Fibroblast of lung (primary cell): ENCODE measurements at regions not wholly inside any gene's neighbourhood (a gene's known extent, or its start where the extent isn't known, plus 50 kb on each side); places are given as distances from the start of the nearest gene placed in this dataset.

Experiments used
- EZH2 ChIP-seq: IDR thresholded peaks from 2 replicates; pipeline ENCODE4 v1.5.1; 2012; ENCODE audit warnings: low read length, control low read depth, mild to moderate bottlenecking; ENCODE audit errors: missing control alignments
- TF ChIP-seq, protein P1 (sequence below), 2 donors: IDR thresholded peaks in 1 of 2; conservative IDR thresholded peaks in 1 of 2; 1 replicate in 1 of 2; 2 replicates in 1 of 2; pipeline ENCODE4 v1.5.1; 2011 to 2012; ENCODE audit warnings: low read length in 2 of 2, control low read depth in 1 of 2, inconsistent platforms in 1 of 2, low read depth in 1 of 2, mild to moderate bottlenecking in 1 of 2

DNA sequence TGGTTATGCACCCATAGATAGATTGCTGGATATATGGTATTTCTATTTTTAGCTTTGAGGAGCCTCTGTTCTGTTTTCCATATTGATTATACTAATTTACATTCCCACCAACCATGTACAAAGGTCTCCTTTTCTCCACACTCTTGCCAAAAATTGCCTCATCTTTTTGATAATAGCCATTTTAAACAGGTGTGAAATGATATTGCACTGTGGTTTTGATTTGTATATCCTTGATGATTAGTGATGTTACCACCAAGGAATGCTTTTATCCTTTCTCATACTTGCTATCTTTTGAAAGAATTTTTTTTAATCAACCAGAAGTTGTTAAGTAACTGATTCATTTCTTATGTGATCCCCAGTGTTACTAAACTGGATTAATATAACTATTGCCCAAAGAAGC lies 60.0 kb downstream of the BBS10 start:
- no peak for TF ChIP-seq EZH2
- TF ChIP-seq, protein P1, sequence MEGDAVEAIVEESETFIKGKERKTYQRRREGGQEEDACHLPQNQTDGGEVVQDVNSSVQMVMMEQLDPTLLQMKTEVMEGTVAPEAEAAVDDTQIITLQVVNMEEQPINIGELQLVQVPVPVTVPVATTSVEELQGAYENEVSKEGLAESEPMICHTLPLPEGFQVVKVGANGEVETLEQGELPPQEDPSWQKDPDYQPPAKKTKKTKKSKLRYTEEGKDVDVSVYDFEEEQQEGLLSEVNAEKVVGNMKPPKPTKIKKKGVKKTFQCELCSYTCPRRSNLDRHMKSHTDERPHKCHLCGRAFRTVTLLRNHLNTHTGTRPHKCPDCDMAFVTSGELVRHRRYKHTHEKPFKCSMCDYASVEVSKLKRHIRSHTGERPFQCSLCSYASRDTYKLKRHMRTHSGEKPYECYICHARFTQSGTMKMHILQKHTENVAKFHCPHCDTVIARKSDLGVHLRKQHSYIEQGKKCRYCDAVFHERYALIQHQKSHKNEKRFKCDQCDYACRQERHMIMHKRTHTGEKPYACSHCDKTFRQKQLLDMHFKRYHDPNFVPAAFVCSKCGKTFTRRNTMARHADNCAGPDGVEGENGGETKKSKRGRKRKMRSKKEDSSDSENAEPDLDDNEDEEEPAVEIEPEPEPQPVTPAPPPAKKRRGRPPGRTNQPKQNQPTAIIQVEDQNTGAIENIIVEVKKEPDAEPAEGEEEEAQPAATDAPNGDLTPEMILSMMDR (conservative IDR thresholded peaks at IDR 0.05 in 1 of 2, IDR thresholded peaks at IDR 0.05 in 1 of 2; ENCODE audit: low read depth in 1 of 2, low read length in 2 of 2) = no peak
